ENCODE measurements at regions not wholly inside any gene's neighbourhood (a gene's known extent, or its start where the extent isn't known, plus 50 kb on each side); places are given as distances from the start of the nearest gene placed in this dataset.

- no peak for TF ChIP-seq CTCF (IDR thresholded peaks at IDR 0.05; ENCODE audit: unreplicated experiment)
- ChIA-PET POLR2A (no interaction called here), CTCF (interaction anchor here (0.6 to 0.8 kb wide), 2 partner anchors 177 to 503 kb away, joined by 3 read pairs; no protein-coding TSS in a partner anchor)
- DNase-seq (ENCODE audit: unreplicated experiment), result no peak
- Mint-ChIP-seq H3K4me3 (ENCODE audit: unreplicated experiment) (no peak overlapping the region), H3K9me3 (ENCODE audit: unreplicated experiment) (no peaks in the 10 kb centered on the region), H3K27ac (ENCODE audit: low read depth, unreplicated experiment) (no peak overlapping the region), H3K36me3 (ENCODE audit: insufficient read depth, unreplicated experiment) (no peaks in the 10 kb centered on the region), H3K27me3 (ENCODE audit: insufficient read depth, unreplicated experiment) (peaks cover 24% of the 10 kb centered on the region), H3K4me1 (ENCODE audit: insufficient read depth, unreplicated experiment) (no peaks in the 10 kb centered on the region)
- intact Hi-C loops (cut with micrococcal nuclease), result no loop called here
- no TSS peak for BruUV-seq (replicated peaks)
Observed at GRCh38 chr7:119896386-119896785, 376.6 kb upstream of the KCND2 start.

DNA sequence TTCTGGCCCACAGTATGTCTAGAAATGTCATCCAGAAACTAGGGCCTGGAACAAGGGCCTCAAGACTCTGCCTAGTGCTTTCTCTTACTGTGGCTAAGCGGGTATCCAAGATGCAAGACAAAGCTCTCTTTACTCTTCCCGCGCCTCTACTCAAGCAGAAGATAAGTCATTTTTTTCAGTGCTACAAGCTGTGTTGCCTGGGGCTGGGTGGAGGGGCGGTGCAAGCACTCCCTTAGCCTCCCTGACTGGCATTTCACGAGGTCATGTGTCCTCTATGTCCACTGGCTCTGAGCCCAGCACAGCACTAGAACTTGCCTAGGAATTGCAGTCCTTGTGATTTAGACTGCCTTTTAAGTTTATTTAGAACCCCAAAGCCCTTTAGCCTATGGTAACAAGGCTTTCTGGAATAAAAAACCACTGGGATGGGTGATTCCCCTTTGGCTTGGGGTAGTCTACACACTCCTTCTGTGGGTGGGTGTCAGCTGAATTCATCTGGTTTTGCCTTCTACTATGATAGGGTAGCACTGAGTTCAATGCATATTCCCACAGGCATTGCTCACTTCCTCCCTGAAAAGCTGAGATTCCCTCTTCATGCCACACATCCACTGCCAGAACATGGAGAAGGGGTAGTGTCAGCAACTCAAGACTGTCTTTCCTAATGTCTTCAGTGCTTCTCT lies 371.8 kb upstream of the KCND2 start:
- ChIA-PET POLR2A (no interaction called here), CTCF (interaction anchor here (0.5 kb wide), 1 partner anchor 1701 kb away, joined by 3 read pairs; no protein-coding TSS in a partner anchor)
- BruUV-seq (replicated peaks), result no TSS peak
- no peaks in the 10 kb centered on the region for H3K27me3 Mint-ChIP-seq (ENCODE audit: insufficient read depth, unreplicated experiment)
- intact Hi-C loops (cut with micrococcal nuclease), result no loop called here
- TF ChIP-seq CTCF (IDR thresholded peaks at IDR 0.05; ENCODE audit: unreplicated experiment), result no peak
- no peak overlapping the region for H3K27ac Mint-ChIP-seq (ENCODE audit: low read depth, unreplicated experiment)
- H3K4me3 Mint-ChIP-seq (ENCODE audit: unreplicated experiment), result no peak overlapping the region
- peak; percentile 16 for DNase-seq (ENCODE audit: unreplicated experiment)
- H3K36me3 Mint-ChIP-seq (ENCODE audit: insufficient read depth, unreplicated experiment), result no peaks in the 10 kb centered on the region
- no peaks in the 10 kb centered on the region for H3K4me1 Mint-ChIP-seq (ENCODE audit: insufficient read depth, unreplicated experiment)
- no peaks in the 10 kb centered on the region for H3K9me3 Mint-ChIP-seq (ENCODE audit: unreplicated experiment)

DNA sequence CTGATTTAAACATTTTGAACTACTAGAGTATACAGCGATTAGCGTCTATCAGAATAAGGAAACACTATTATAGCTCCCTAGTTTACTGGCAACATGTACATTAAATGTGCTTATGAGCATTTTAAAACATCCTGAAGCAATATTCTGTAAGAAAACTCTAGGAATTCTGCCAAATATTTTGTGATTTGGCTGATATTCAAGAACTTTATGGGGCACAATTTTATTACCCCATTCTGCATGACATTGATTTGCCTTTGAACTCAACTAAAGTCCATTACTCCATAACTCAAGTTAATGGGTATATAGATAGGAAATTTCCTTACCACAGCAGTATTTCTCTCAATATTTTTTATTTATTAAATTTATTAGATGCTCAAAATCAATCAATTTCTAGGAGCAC lies 369.9 kb upstream of the KCND2 start:
- no TSS peak for BruUV-seq (replicated peaks)
- H3K4me3 Mint-ChIP-seq (ENCODE audit: unreplicated experiment), result no peak overlapping the region
- H3K4me1 Mint-ChIP-seq (ENCODE audit: insufficient read depth, unreplicated experiment), result no peaks in the 10 kb centered on the region
- no peak for TF ChIP-seq CTCF (IDR thresholded peaks at IDR 0.05; ENCODE audit: unreplicated experiment)
- no peaks in the 10 kb centered on the region for H3K27me3 Mint-ChIP-seq (ENCODE audit: insufficient read depth, unreplicated experiment)
- POLR2A ChIA-PET, result no interaction called here
- CTCF ChIA-PET, result no interaction called here
- DNase-seq (ENCODE audit: unreplicated experiment), result no peak
- no peaks in the 10 kb centered on the region for H3K9me3 Mint-ChIP-seq (ENCODE audit: unreplicated experiment)
- H3K27ac Mint-ChIP-seq (ENCODE audit: low read depth, unreplicated experiment), result no peak overlapping the region
- intact Hi-C loops (cut with micrococcal nuclease), result no loop called here
- no peaks in the 10 kb centered on the region for H3K36me3 Mint-ChIP-seq (ENCODE audit: insufficient read depth, unreplicated experiment)

DNA sequence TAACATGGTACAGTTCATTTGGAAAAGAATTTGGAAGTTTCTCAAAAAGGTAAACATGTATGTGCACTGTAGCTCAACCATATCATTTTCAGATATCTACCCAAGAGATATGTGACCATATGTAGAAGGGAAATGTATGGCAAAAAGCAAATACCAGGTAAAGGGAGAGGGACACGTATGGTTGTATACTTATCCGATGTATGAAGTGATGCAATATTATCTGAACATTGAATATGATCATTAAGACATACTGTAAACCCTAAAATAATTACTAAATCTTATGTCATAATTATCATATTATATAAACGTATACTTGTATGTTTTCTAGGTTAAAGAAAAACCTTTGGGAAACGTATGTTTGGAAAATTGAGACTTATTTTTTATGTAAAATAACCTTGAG lies 367.5 kb upstream of the KCND2 start:
- Mint-ChIP-seq H3K4me1 (ENCODE audit: insufficient read depth, unreplicated experiment) (no peaks in the 10 kb centered on the region), H3K27ac (ENCODE audit: low read depth, unreplicated experiment) (no peak overlapping the region), H3K27me3 (ENCODE audit: insufficient read depth, unreplicated experiment) (no peaks in the 10 kb centered on the region), H3K9me3 (ENCODE audit: unreplicated experiment) (no peaks in the 10 kb centered on the region), H3K36me3 (ENCODE audit: insufficient read depth, unreplicated experiment) (no peaks in the 10 kb centered on the region), H3K4me3 (ENCODE audit: unreplicated experiment) (no peak overlapping the region)
- intact Hi-C loops (cut with micrococcal nuclease), result no loop called here
- CTCF ChIA-PET, result no interaction called here
- TF ChIP-seq CTCF (IDR thresholded peaks at IDR 0.05; ENCODE audit: unreplicated experiment), result no peak
- BruUV-seq (replicated peaks), result no TSS peak
- DNase-seq (ENCODE audit: unreplicated experiment), result no peak
- POLR2A ChIA-PET, result no interaction called here

All from MCF 10A (cell line).